OCI-LY7 (cell line): ENCODE measurements at regions not wholly inside any gene's neighbourhood (a gene's known extent, or its start where the extent isn't known, plus 50 kb on each side); places are given as distances from the start of the nearest gene placed in this dataset.

Experiments
- EZH2phosphoT487 ChIP-seq: fragments of 200-600 bp; sonication (generic); IDR thresholded peaks from 2 replicates; pipeline ENCODE4 v1.6.1; 2018; ENCODE audit warnings: low read depth, borderline replicate concordance, mild to moderate bottlenecking, mixed run types, antibody characterized with exemption, low read length, moderate library complexity, mixed read lengths
- TF ChIP-seq, protein P1 (sequence below): fragments of 200-600 bp; sonication (generic); conservative IDR thresholded peaks from 2 replicates; pipeline ENCODE4 v1.5.1; 2014; ENCODE audit warnings: mild to moderate bottlenecking, antibody characterized with exemption, low read length, moderate library complexity, mixed read lengths

DNA sequence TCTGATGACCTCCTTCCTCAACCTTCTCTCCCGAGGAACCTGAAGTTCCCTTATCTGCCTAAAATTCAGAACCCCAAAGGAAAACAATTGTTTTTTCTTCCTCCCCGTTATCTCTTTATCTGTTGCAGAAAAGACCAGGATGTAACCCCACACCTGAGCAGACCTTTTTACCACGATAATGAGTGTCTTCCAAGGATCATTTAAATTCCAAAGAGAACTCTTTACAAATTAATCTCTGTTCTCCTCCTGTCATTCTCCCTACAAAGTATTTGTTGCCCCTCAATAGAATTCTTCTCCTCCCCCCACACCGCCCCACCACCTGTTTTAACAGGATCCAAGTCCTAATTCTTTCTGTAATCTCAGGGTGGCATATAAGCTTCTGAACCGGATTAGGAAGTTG lies 78.5 kb upstream of the NLGN4X start:
- TF ChIP-seq, protein P1, sequence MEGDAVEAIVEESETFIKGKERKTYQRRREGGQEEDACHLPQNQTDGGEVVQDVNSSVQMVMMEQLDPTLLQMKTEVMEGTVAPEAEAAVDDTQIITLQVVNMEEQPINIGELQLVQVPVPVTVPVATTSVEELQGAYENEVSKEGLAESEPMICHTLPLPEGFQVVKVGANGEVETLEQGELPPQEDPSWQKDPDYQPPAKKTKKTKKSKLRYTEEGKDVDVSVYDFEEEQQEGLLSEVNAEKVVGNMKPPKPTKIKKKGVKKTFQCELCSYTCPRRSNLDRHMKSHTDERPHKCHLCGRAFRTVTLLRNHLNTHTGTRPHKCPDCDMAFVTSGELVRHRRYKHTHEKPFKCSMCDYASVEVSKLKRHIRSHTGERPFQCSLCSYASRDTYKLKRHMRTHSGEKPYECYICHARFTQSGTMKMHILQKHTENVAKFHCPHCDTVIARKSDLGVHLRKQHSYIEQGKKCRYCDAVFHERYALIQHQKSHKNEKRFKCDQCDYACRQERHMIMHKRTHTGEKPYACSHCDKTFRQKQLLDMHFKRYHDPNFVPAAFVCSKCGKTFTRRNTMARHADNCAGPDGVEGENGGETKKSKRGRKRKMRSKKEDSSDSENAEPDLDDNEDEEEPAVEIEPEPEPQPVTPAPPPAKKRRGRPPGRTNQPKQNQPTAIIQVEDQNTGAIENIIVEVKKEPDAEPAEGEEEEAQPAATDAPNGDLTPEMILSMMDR: no peak
- no peak for TF ChIP-seq EZH2phosphoT487
